HCT116 (cell line): ENCODE measurements at regions not wholly inside any gene's neighbourhood (a gene's known extent, or its start where the extent isn't known, plus 50 kb on each side); places are given as distances from the start of the nearest gene placed in this dataset.

ENCODE experiments used
- ATF3 ChIP-seq: IDR thresholded peaks from 2 replicates; pipeline ENCODE4 v1.6.1; 2012
- CTCF ChIP-seq, 3 experiments: fragments of 200-600 bp in 1 of 3; sonication (generic) in 1 of 3; IDR thresholded peaks in 2 of 3; conservative IDR thresholded peaks in 1 of 3; 2 replicates each; pipeline ENCODE4 v1.5.1; 2012 to 2017; ENCODE audit warnings: low read depth in 2 of 3, low read length in 2 of 3, antibody characterized with exemption in 1 of 3, borderline replicate concordance in 1 of 3, control low read depth in 1 of 3, mild to moderate bottlenecking in 1 of 3, mixed read lengths in 1 of 3, mixed run types in 1 of 3, moderate library complexity in 1 of 3; ENCODE audit not compliant: insufficient read depth in 1 of 3
- EGR1 ChIP-seq: IDR thresholded peaks from 2 replicates; pipeline ENCODE4 v1.6.1; 2012; ENCODE audit warnings: low read depth
- EZH2 ChIP-seq: fragments of 200-600 bp; sonication (generic); IDR thresholded peaks from 2 replicates; pipeline ENCODE4 v1.6.1; 2017; ENCODE audit warnings: antibody characterized with exemption, mixed run types
- JUND ChIP-seq: IDR thresholded peaks from 2 replicates; pipeline ENCODE4 v1.6.1; 2012
- POLR2AphosphoS5 ChIP-seq: IDR thresholded peaks from 2 replicates; pipeline ENCODE4 v1.6.1; 2011; ENCODE audit warnings: mild to moderate bottlenecking, low read depth, low read length, moderate library complexity
- REST ChIP-seq: IDR thresholded peaks from 2 replicates; pipeline ENCODE4 v1.6.1; 2012; ENCODE audit warnings: low read depth
- SIN3A ChIP-seq: IDR thresholded peaks from 2 replicates; pipeline ENCODE4 v1.6.1; 2012; ENCODE audit warnings: low read depth
- TCF7L2 ChIP-seq: IDR thresholded peaks from 2 replicates; pipeline ENCODE4 v1.7.0; 2011; ENCODE audit warnings: borderline replicate concordance, inconsistent platforms; ENCODE audit not compliant: insufficient read depth, insufficient read length; ENCODE audit errors: extremely low read depth
- ZBTB33 ChIP-seq: IDR thresholded peaks from 2 replicates; pipeline ENCODE4 v1.6.1; 2011; ENCODE audit warnings: mild to moderate bottlenecking, low read length, moderate library complexity; ENCODE audit not compliant: insufficient replicate concordance; ENCODE audit errors: extremely low read depth
- ZFX ChIP-seq: fragments of 450-650 bp; IDR thresholded peaks from 2 replicates; pipeline ENCODE4 v1.6.1; 2017
- ZNF274 ChIP-seq: fragments of 200-500 bp; sonication (Bioruptor generic); IDR thresholded peaks from 2 replicates; pipeline ENCODE4 v1.6.1; 2014; ENCODE audit warnings: mild to moderate bottlenecking, low read depth, low read length, inconsistent platforms

GRCh38 chr16:75837681-75838080 lies 111.4 kb upstream of the CPHXL start:
- TF ChIP-seq ZBTB33 (no peak), CTCF (IDR thresholded peaks at IDR 0.05 in 2 of 3, conservative IDR thresholded peaks at IDR 0.05 in 1 of 3; ENCODE audit: borderline replicate concordance in 1 of 3, insufficient read depth in 1 of 3, low read depth in 2 of 3, low read length in 2 of 3) (no peak), JUND (no peak), REST (no peak), EGR1 (no peak), POLR2AphosphoS5 (no peak), ZNF274 (no peak), ATF3 (no peak), SIN3A (no peak), ZFX (no peak), TCF7L2 (no peak), EZH2 (no peak)
